Tibial nerve (tissue), 4 donors: ENCODE measurements at regions not wholly inside any gene's neighbourhood (a gene's known extent, or its start where the extent isn't known, plus 50 kb on each side); places are given as distances from the start of the nearest gene placed in this dataset.

Source experiments
- DNase-seq, 2 donors: peaks; one replicate each; pipeline ENCODE4 v3.0.0-alpha.2; 2019; ENCODE audit warnings: low spot score in 2 of 2
- H3K27ac ChIP-seq, 4 donors: fragments of 200-600 bp; sonication (generic) in 3 of 4; one replicate each; pipeline ENCODE4 v1.5.1; 2017 to 2019; ENCODE audit warnings: mild to moderate bottlenecking in 1 of 4
- H3K27me3 ChIP-seq, 2 donors: fragments of 200-600 bp; sonication (generic) in 1 of 2; one replicate each; pipeline versions ENCODE4 v1.5.1 to v1.6.0; 2017 to 2019
- H3K36me3 ChIP-seq, 3 donors: fragments of 200-600 bp; sonication (generic); one replicate each; pipeline ENCODE4 v1.5.1; 2018 to 2019
- H3K4me1 ChIP-seq, 4 donors: fragments of 200-600 bp; sonication (generic) in 3 of 4; one replicate each; pipeline ENCODE4 v1.5.1; 2017 to 2019
- H3K4me3 ChIP-seq, 4 donors: fragments of 200-600 bp; sonication (generic) in 3 of 4; one replicate each; pipeline ENCODE4 v1.5.1; 2017 to 2019; ENCODE audit warnings: mild to moderate bottlenecking in 1 of 4, moderate library complexity in 1 of 4
- H3K9me3 ChIP-seq, 4 donors: fragments of 200-600 bp; sonication (generic) in 3 of 4; one replicate each; pipeline ENCODE4 v1.5.1; 2017 to 2019
- EP300 ChIP-seq, 2 donors: sonication (generic); formaldehyde crosslinking; IDR thresholded peaks; one replicate each; pipeline ENCODE4 v1.6.1; 2017; ENCODE audit warnings: antibody characterized with exemption in 2 of 2, mild to moderate bottlenecking in 1 of 2
- POLR2A ChIP-seq, 2 donors: fragments of 450-650 bp; IDR thresholded peaks; one replicate each; pipeline ENCODE4 v1.6.1; 2017; ENCODE audit warnings: antibody characterized with exemption in 2 of 2, mild to moderate bottlenecking in 2 of 2, moderate library complexity in 2 of 2
- WGBS, 2 donors: methylation state at CpG; one replicate each; pipeline ENCODE4 v1.1.5; 2018; 5-methylcytosine and 5-hydroxymethylcytosine counted together
- TF ChIP-seq, protein P1 (sequence below), 5 experiments: fragments of 200-600 bp in 3 of 5; fragments of 450-650 bp in 2 of 5; sonication (generic) in 3 of 5; IDR thresholded peaks; one replicate each; pipeline ENCODE4 v1.5.1; 2016 to 2019; ENCODE audit warnings: antibody characterized with exemption in 5 of 5, mild to moderate bottlenecking in 3 of 5, moderate library complexity in 2 of 5

DNA sequence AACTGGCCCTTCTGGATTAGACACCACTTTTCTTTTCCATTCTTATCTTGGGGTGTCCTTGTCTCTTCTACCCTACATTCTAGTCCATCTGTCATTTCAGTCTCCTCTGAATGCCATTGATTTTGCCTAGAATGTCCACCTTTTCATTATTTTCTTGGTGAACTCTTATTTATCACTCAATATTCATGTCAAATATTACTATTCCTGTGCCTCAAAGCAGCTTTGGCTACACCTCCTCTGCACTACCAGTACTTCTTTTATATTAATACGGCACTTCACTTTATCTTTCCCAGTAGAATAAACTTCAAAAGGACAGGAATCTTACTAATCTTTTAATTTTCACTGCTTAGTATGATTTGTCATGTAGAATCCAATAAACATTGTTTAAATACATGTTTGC, 186.4 kb upstream of the DPYD start:
- no peak for DNase-seq
- Histone ChIP-seq H3K9me3 (peaks cover 0 to 24% (median 6%) of the 10 kb centered on the region in 4 donors), H3K4me1 (peaks cover 0 to 10% (median 0%) of the 10 kb centered on the region in 4 donors), H3K27ac (no peak overlapping the region), H3K4me3 (no peak overlapping the region), H3K36me3 (no peaks in the 10 kb centered on the region), H3K27me3 (no peaks in the 10 kb centered on the region)
- WGBS, 2 donors = 92 to 100% methylated on average over 1 of the region's 1 CpG
- TF ChIP-seq POLR2A (IDR thresholded peaks at IDR 0.05) (no peak), EP300 (IDR thresholded peaks at IDR 0.05) (no peak)
- TF ChIP-seq, protein P1, sequence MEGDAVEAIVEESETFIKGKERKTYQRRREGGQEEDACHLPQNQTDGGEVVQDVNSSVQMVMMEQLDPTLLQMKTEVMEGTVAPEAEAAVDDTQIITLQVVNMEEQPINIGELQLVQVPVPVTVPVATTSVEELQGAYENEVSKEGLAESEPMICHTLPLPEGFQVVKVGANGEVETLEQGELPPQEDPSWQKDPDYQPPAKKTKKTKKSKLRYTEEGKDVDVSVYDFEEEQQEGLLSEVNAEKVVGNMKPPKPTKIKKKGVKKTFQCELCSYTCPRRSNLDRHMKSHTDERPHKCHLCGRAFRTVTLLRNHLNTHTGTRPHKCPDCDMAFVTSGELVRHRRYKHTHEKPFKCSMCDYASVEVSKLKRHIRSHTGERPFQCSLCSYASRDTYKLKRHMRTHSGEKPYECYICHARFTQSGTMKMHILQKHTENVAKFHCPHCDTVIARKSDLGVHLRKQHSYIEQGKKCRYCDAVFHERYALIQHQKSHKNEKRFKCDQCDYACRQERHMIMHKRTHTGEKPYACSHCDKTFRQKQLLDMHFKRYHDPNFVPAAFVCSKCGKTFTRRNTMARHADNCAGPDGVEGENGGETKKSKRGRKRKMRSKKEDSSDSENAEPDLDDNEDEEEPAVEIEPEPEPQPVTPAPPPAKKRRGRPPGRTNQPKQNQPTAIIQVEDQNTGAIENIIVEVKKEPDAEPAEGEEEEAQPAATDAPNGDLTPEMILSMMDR (IDR thresholded peaks at IDR 0.05) = no peak

DNA sequence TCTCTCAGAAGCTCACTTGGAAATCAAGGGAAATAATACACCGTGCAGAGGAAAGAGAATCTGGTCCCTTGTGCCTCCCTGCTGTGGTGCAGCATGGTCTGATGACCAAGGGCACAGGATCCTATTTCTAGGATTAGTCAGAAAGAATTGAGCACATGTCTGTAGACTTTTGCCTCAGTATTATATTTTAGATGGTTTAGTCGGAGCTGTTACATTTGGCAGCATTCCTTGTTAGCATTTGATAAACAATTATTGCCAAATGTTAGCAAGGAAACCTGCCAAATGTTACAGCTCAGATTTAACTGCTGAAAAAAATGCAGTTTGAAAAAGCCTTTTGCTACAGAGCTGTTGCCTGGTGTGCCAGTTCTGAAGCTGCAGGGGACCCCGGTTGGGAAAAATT, 183.5 kb upstream of the DPYD start:
- peaks cover 0 to 10% (median 0%) of the 10 kb centered on the region in 4 donors for H3K4me1 ChIP-seq
- TF ChIP-seq POLR2A (IDR thresholded peaks at IDR 0.05) (no peak), EP300 (IDR thresholded peaks at IDR 0.05) (no peak)
- TF ChIP-seq, protein P1 (IDR thresholded peaks at IDR 0.05) = no peak
- no peak for DNase-seq
- H3K27ac ChIP-seq = no peak overlapping the region
- WGBS, 2 donors = 21 to 30% methylated on average over 3 of the region's 3 CpGs
- no peaks in the 10 kb centered on the region for H3K36me3 ChIP-seq
- H3K27me3 ChIP-seq = no peaks in the 10 kb centered on the region
- no peak overlapping the region for H3K4me3 ChIP-seq
- peaks cover 0 to 24% (median 6%) of the 10 kb centered on the region in 4 donors for H3K9me3 ChIP-seq

DNA sequence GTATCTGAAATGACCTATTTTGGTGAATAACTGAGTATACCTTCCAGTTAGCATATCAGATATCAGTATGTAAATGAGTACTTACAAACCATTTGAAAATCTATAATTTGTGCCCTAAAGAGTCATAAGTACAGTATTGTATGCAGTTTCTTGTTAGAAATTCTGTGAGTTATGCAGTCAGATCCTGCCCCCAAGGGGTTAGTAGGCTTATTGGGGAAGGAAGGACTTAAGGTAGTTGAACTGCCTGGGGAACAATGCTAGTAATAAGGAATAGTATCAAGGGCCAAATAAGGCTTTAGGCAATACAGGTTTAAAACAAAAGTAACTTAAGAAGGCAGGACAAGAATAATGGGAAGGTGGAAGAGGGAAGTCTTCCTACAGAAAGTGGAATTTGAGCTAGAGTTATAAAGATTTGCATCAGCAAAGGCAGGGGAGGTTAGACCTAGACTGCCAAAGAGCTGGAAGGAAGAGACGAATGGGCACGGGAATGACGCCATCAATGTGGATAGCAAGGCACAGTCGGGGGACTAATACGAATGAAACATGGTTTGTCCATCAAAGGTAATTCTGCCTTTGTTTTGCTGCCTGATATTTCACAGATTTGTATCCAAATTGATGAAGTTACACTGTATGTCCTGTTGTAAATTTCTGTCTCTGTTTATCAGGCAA, 182.9 kb upstream of the DPYD start:
- H3K27me3 ChIP-seq = no peaks in the 10 kb centered on the region

DNA sequence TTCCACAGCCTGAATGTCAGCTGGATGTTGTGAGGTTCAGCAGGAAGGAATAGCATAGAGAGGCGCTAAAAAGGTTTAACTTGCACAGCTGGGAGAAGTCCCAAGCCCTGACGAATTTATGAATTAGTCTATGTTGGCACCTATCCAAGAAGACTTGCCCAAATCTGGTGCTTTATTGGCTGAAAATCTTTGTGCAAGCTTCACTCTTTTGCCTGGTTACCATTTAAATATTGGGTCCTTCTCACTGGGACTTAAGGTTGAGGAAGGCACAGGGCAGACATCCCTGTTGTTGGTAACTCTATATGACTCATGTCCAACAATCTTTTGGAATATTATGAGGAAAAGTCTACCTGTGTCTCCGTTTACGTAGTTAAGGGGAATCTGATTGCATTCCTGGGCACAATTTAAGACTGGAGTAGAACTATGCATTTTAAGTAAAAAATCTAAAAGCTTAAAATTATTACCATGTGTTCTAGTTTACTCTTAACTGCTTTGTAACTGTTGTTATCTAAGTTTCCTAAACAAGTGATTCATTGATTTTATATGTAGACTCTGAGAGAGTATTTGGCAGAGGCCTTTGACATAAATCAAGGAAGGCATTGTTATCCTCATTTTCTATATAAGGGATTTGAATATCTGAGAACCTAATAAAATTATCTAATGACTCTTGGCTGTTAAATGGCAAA, 181.7 kb upstream of the DPYD start:
- H3K36me3 ChIP-seq = no peaks in the 10 kb centered on the region
- 57 to 60% methylated on average over 4 of the region's 4 CpGs for WGBS, 2 donors
- peaks cover 0 to 10% (median 0%) of the 10 kb centered on the region in 4 donors for H3K4me1 ChIP-seq
- DNase-seq = no peak
- peaks cover 0 to 14% (median 5%) of the 10 kb centered on the region in 4 donors for H3K9me3 ChIP-seq
- no peaks in the 10 kb centered on the region for H3K27me3 ChIP-seq
- no peak overlapping the region for H3K27ac ChIP-seq
- H3K4me3 ChIP-seq = no peak overlapping the region
- TF ChIP-seq, protein P1 (IDR thresholded peaks at IDR 0.05) = no peak
- no peak for TF ChIP-seq POLR2A (IDR thresholded peaks at IDR 0.05)
- no peak for TF ChIP-seq EP300 (IDR thresholded peaks at IDR 0.05)

More for the DNA sequence above, 182.9 kb upstream of the DPYD start:
- H3K4me1 ChIP-seq = peaks cover 0 to 10% (median 0%) of the 10 kb centered on the region in 4 donors
- TF ChIP-seq EP300 (IDR thresholded peaks at IDR 0.05) = no peak
- TF ChIP-seq, protein P1 (IDR thresholded peaks at IDR 0.05) = no peak
- no peak for TF ChIP-seq POLR2A (IDR thresholded peaks at IDR 0.05)
- H3K27ac ChIP-seq = no peak overlapping the region
- DNase-seq = no peak
- WGBS, 2 donors = 42 to 47% methylated on average over 5 of the region's 5 CpGs
- no peaks in the 10 kb centered on the region for H3K36me3 ChIP-seq
- H3K9me3 ChIP-seq = peaks cover 0 to 24% (median 6%) of the 10 kb centered on the region in 4 donors
- H3K4me3 ChIP-seq = no peak overlapping the region

DNA sequence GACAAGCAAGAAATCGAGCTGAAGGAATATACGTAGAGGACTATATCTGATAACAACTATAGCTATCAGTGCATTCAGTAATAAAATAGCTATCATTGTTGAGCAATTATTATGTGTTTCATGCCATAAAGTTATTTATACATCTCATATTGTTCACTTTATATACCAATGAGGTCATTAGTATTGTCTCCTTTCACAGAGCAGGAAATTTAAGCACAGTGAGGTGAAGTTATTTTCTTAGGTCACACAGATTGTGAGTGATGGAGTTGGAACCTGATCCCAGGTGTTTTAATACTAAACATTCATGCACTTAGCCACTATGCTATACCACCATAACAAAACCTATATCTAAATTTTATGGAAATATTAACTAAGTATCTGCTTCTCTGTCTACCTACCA, 180.5 kb upstream of the DPYD start:
- no peak overlapping the region for H3K4me3 ChIP-seq
- H3K27ac ChIP-seq = no peak overlapping the region
- H3K4me1 ChIP-seq = peaks cover 0 to 10% (median 0%) of the 10 kb centered on the region in 4 donors
- DNase-seq = no peak
- H3K27me3 ChIP-seq = no peaks in the 10 kb centered on the region
- H3K9me3 ChIP-seq = peaks cover 0 to 2% (median 0%) of the 10 kb centered on the region in 4 donors
- no peaks in the 10 kb centered on the region for H3K36me3 ChIP-seq
- TF ChIP-seq EP300 (IDR thresholded peaks at IDR 0.05) (no peak), POLR2A (IDR thresholded peaks at IDR 0.05) (no peak)
- TF ChIP-seq, protein P1 (IDR thresholded peaks at IDR 0.05) = no peak
- 87 to 95% methylated on average over 2 of the region's 2 CpGs for WGBS, 2 donors
